GM18951 (cell line): ENCODE measurements at regions not wholly inside any gene's neighbourhood (a gene's known extent, or its start where the extent isn't known, plus 50 kb on each side); places are given as distances from the start of the nearest gene placed in this dataset.
"Not testable (repeated sequence)": the region's sequence is repeated elsewhere in the genome, so short reads cannot be mapped to it uniquely, and the experiment has no call there.

Experiments
- POLR2A ChIP-seq: IDR thresholded peaks from 4 replicates; pipeline ENCODE4 v1.6.1; 2011; ENCODE audit warnings: mild to moderate bottlenecking; ENCODE audit not compliant: insufficient read length, insufficient read depth; ENCODE audit errors: extremely low read depth
- in situ Hi-C: fragments of 300-500 bp; cut with MboI; formaldehyde crosslinking; loops from one replicate; pipeline ENCODE4 v1.12.0; 2022; ENCODE audit warnings: low sequenced_read_pairs, mixed read lengths, inconsistent platforms; ENCODE audit not compliant: unreplicated experiment

DNA sequence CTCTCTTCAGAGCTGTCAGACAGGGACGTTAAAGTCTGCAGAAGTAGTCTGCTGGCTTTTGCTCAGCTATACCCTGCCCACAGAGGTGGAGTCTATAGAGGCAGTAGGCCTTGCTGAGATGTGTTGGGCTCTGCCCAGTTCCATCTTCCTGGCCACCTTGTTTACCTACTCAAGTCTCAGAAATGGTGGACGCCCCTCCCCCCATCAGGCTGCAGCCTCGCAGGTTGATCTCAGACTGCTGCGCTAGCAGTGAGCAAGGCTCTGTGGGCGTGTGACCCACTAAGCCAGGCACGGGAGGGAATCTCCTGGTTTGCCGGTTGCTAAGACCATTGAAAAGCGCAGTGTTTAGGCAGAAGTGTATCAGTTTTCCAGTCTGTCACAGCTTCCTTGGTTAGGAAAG, 305.0 kb downstream of the BCKDHB start:
- TF ChIP-seq POLR2A = no peak
- in situ Hi-C loops = no loop called here

DNA sequence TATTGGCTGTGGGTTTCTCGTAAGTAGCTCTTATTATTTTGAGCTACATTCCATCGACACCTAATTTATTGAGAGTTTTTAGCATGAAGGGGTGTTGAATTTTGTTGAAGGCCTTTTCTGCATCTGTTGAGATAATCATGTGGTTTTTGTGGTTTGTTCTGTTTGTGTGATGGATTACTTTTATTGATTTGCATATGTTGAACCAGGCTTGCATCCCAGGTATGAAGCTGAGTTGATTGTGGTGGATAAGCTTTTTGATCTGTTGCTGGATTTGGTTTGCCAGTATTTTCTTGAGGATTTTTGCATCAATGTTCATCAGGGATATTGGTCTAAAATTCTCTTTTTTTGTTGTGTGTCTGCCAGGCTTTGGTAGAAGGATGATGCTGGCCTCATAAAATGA, 301.5 kb downstream of the BCKDHB start:
- in situ Hi-C loops = not testable (repeated sequence)

DNA sequence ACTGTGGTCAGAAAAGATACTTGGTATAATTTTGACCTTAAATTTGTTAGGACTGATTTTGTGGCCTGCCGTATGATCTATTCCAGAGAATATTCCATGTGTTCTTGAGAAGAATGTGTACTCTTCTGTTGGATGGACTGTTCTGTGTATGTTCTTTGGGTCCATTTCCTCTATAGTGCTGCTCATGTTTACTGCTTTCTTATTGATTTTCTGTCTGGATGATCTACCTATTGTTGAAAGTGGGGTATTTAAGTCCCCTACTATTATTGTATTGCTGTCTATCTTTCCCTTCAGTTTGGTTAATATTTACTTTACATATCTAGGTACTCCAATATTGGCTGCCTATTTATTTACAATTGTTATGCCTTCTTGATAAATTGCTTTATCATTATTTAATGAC, 298.4 kb downstream of the BCKDHB start:
- TF ChIP-seq POLR2A = no peak
- in situ Hi-C loops = no loop called here

DNA sequence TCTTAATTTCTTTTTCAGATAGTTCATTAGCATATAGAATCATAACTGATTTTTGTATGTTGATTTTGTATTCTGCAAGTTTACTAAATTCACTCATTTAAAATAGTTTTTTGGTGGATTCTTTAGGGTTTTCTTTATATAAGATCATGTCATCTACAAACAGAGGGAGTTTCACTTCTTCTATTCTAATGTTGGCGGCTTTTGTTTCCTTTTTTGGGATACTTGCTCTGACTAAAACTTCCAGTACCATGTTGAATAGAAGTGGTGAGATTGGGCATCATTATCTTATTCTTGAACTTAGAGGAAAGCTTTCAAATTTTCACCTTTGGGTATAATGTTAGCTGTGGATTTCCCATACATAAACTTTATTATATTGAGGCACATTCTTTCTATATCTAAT, 296.9 kb downstream of the BCKDHB start:
- in situ Hi-C loops = no loop called here
- no peak for TF ChIP-seq POLR2A

DNA sequence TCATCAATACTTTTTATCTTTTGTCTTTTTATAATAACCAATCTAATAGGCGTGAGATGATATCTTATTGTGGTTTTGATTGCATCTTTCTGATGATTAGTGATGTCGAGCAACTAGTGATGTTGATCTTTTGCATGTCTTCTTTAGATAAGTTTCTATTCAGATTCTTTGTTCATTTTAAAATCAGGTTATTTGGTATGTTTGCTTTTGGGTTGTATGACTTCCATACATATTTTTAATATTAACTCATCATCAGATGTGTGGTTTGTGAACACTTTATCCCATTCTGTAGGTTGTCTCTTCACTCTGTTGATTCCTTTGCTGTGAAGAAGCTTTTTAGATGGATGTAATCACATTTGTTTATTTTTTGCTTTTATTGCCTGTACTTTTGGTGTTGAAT, 295.8 kb downstream of the BCKDHB start:
- in situ Hi-C loops = no loop called here
- no peak for TF ChIP-seq POLR2A
